ENCODE measurements at regions not wholly inside any gene's neighbourhood (a gene's known extent, or its start where the extent isn't known, plus 50 kb on each side); places are given as distances from the start of the nearest gene placed in this dataset.
"Not testable (repeated sequence)": the region's sequence is repeated elsewhere in the genome, so short reads cannot be mapped to it uniquely, and the experiment has no call there.

DNA sequence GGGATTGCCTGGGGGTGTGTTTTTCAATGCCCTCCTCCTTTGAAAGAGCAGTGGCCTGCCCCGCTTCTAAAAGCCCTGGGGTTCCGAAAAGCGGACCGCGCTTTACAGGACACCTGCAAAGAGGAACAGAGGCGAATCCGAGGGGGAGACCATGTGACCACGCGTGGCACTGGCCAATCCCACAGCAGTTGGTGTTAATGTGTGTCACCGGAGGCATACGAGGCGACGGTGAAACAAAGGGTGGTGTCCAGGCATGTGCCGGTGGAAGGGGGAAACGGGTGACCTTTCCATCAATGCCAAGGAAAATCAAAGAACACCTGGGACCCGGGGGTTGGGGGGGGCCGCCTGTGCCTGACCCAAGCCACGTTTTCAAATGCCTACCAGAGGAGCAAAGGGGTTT, 478.4 kb downstream of the SPATA31A7 start:
- not testable (repeated sequence) for TF ChIP-seq POLR2A (IDR thresholded peaks at IDR 0.05)
- TF ChIP-seq, protein P1, sequence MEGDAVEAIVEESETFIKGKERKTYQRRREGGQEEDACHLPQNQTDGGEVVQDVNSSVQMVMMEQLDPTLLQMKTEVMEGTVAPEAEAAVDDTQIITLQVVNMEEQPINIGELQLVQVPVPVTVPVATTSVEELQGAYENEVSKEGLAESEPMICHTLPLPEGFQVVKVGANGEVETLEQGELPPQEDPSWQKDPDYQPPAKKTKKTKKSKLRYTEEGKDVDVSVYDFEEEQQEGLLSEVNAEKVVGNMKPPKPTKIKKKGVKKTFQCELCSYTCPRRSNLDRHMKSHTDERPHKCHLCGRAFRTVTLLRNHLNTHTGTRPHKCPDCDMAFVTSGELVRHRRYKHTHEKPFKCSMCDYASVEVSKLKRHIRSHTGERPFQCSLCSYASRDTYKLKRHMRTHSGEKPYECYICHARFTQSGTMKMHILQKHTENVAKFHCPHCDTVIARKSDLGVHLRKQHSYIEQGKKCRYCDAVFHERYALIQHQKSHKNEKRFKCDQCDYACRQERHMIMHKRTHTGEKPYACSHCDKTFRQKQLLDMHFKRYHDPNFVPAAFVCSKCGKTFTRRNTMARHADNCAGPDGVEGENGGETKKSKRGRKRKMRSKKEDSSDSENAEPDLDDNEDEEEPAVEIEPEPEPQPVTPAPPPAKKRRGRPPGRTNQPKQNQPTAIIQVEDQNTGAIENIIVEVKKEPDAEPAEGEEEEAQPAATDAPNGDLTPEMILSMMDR (IDR thresholded peaks at IDR 0.05): not testable (repeated sequence)

Measured in breast epithelium (tissue), 3 donors.